H9 (cell line): ENCODE measurements at regions not wholly inside any gene's neighbourhood (a gene's known extent, or its start where the extent isn't known, plus 50 kb on each side); places are given as distances from the start of the nearest gene placed in this dataset.

Experiments
- DNase-seq: peaks from one replicate; pipeline ENCODE4 v3.0.0-alpha.2; 2017
- H2AFZ ChIP-seq: one replicate; pipeline ENCODE4 v1.6.1; 2013; ENCODE audit warnings: mild to moderate bottlenecking, low read length, control low read depth, moderate library complexity
- H2AK5ac ChIP-seq: 2 replicates; pipeline ENCODE4 v1.6.1; 2013; ENCODE audit warnings: low read length, control low read depth, mixed read lengths; ENCODE audit not compliant: insufficient read length
- H2BK120ac ChIP-seq: one replicate; pipeline ENCODE4 v1.6.1; 2013; ENCODE audit warnings: low read depth, mild to moderate bottlenecking, low read length, control low read depth, inconsistent platforms; ENCODE audit not compliant: poor library complexity, severe bottlenecking
- H2BK12ac ChIP-seq: 2 replicates; pipeline ENCODE4 v1.6.1; 2013; ENCODE audit warnings: low read length, control low read depth, mixed read lengths, low read depth; ENCODE audit not compliant: insufficient read length
- H2BK15ac ChIP-seq: 2 replicates; pipeline ENCODE4 v1.6.1; 2013; ENCODE audit warnings: low read depth, low read length, control low read depth
- H2BK20ac ChIP-seq: one replicate; pipeline ENCODE4 v1.6.1; 2013; ENCODE audit warnings: low read depth, mild to moderate bottlenecking, low read length, control low read depth, inconsistent platforms; ENCODE audit not compliant: poor library complexity, severe bottlenecking
- H2BK5ac ChIP-seq: 2 replicates; pipeline ENCODE4 v1.6.1; 2013; ENCODE audit warnings: low read length, control low read depth, mixed read lengths; ENCODE audit not compliant: insufficient read length
- H3K14ac ChIP-seq: 2 replicates; pipeline ENCODE4 v1.6.1; 2013; ENCODE audit warnings: low read length, control low read depth; ENCODE audit not compliant: insufficient read depth
- H3K18ac ChIP-seq: 2 replicates; pipeline ENCODE4 v1.6.1; 2013; ENCODE audit warnings: low read depth, mild to moderate bottlenecking, mixed read lengths, low read length, control low read depth; ENCODE audit not compliant: insufficient read length
- H3K23ac ChIP-seq: 2 replicates; pipeline ENCODE4 v1.6.1; 2013; ENCODE audit warnings: low read length, control low read depth, mixed read lengths, low read depth; ENCODE audit not compliant: insufficient read length
- H3K23me2 ChIP-seq: 2 replicates; pipeline ENCODE4 v1.6.1; 2013; ENCODE audit warnings: low read depth, mild to moderate bottlenecking, mixed read lengths, low read length, control low read depth; ENCODE audit not compliant: insufficient read length, poor library complexity, severe bottlenecking
- H3K27ac ChIP-seq: 2 replicates; pipeline ENCODE4 v1.5.1; 2013; ENCODE audit warnings: low read length, control low read depth, mixed read lengths, low read depth; ENCODE audit not compliant: insufficient read length
- H3K27me3 ChIP-seq: 2 replicates; pipeline ENCODE4 v1.6.1; 2013; ENCODE audit warnings: low read length, control low read depth, inconsistent platforms; ENCODE audit not compliant: insufficient read depth
- H3K4ac ChIP-seq: 2 replicates; pipeline ENCODE4 v1.6.1; 2013; ENCODE audit warnings: low read depth, mild to moderate bottlenecking, control low read depth, inconsistent platforms, low read length, moderate library complexity
- H3K4me1 ChIP-seq: 2 replicates; pipeline ENCODE4 v1.6.1; 2013; ENCODE audit warnings: low read length, control low read depth, inconsistent platforms; ENCODE audit not compliant: insufficient read depth
- H3K4me2 ChIP-seq: 2 replicates; pipeline ENCODE4 v1.6.1; 2013; ENCODE audit warnings: low read length, control low read depth, mixed read lengths; ENCODE audit not compliant: insufficient read length, insufficient read depth
- H3K56ac ChIP-seq: 2 replicates; pipeline ENCODE4 v1.6.1; 2013; ENCODE audit warnings: low read depth, mild to moderate bottlenecking, mixed read lengths, low read length, control low read depth; ENCODE audit not compliant: insufficient read length
- H3K79me1 ChIP-seq: 2 replicates; pipeline ENCODE4 v1.6.1; 2013; ENCODE audit warnings: low read depth, mild to moderate bottlenecking, moderate library complexity, low read length, control low read depth, inconsistent platforms; ENCODE audit not compliant: insufficient read depth, poor library complexity, severe bottlenecking
- H3K79me2 ChIP-seq: 2 replicates; pipeline ENCODE4 v1.6.1; 2013; ENCODE audit warnings: low read length, control low read depth, inconsistent platforms; ENCODE audit not compliant: insufficient read depth
- H3K9ac ChIP-seq: 2 replicates; pipeline ENCODE4 v1.6.1; 2013; ENCODE audit warnings: low read length, control low read depth, mixed read lengths; ENCODE audit not compliant: insufficient read length; ENCODE audit errors: extremely low read depth
- H3K9me3 ChIP-seq: one replicate; pipeline ENCODE4 v1.6.1; 2013; ENCODE audit warnings: low read depth, low read length, inconsistent platforms; ENCODE audit not compliant: control insufficient read depth
- H3T11ph ChIP-seq: one replicate; pipeline ENCODE4 v1.6.1; 2013; ENCODE audit warnings: mild to moderate bottlenecking, low read length, control low read depth, inconsistent platforms
- H4K20me1 ChIP-seq: one replicate; pipeline ENCODE4 v1.6.1; 2013; ENCODE audit not compliant: control insufficient read depth, insufficient read length, insufficient read depth
- H4K5ac ChIP-seq: 2 replicates; pipeline ENCODE4 v1.6.1; 2013; ENCODE audit warnings: low read depth, mild to moderate bottlenecking, mixed read lengths, low read length, control low read depth; ENCODE audit not compliant: insufficient read length
- H4K8ac ChIP-seq: replicated peaks from 2 replicates; pipeline ENCODE4 v1.6.1; 2013; ENCODE audit warnings: low read length, control low read depth, mixed read lengths, low read depth; ENCODE audit not compliant: insufficient read length
- H4K91ac ChIP-seq: 2 replicates; pipeline ENCODE4 v1.6.1; 2013; ENCODE audit warnings: low read depth, mild to moderate bottlenecking, moderate library complexity, mixed read lengths, low read length, control low read depth; ENCODE audit not compliant: insufficient read length
- H3K27ac Mint-ChIP-seq, 3 experiments: 2 replicates in 2 of 3; 3 replicates in 1 of 3; pipeline ENCODE4 v1.8.0; 2020 to 2021; ENCODE audit warnings: mixed read lengths in 3 of 3, mild to moderate bottlenecking in 1 of 3, moderate library complexity in 1 of 3
- H3K27me3 Mint-ChIP-seq: 2 replicates; pipeline ENCODE4 v1.8.0; 2021; ENCODE audit warnings: low read depth, mild to moderate bottlenecking, moderate library complexity, mixed read lengths
- H3K36me3 Mint-ChIP-seq, 3 experiments: 2 replicates in 2 of 3; 3 replicates in 1 of 3; pipeline ENCODE4 v1.8.0; 2020 to 2021; ENCODE audit warnings: low read depth in 3 of 3, mixed read lengths in 3 of 3; ENCODE audit not compliant: insufficient read depth in 1 of 3
- H3K4me1 Mint-ChIP-seq, 2 experiments: 2 replicates each; pipeline ENCODE4 v1.8.0; 2020; ENCODE audit warnings: mixed read lengths in 2 of 2
- H3K4me3 Mint-ChIP-seq, 2 experiments: 2 replicates in 1 of 2; 3 replicates in 1 of 2; pipeline ENCODE4 v1.8.0; 2020 to 2021; ENCODE audit warnings: mild to moderate bottlenecking in 2 of 2, mixed read lengths in 2 of 2, moderate library complexity in 1 of 2
- H3K9me3 Mint-ChIP-seq, 2 experiments: 2 replicates in 1 of 2; 3 replicates in 1 of 2; pipeline ENCODE4 v1.8.0; 2020; ENCODE audit warnings: mild to moderate bottlenecking in 2 of 2, mixed read lengths in 2 of 2, moderate library complexity in 1 of 2
- CTCF ChIP-seq: fragments of 200-600 bp; sonication (generic); conservative IDR thresholded peaks from 3 replicates; pipeline ENCODE4 v1.8.0; 2021; ENCODE audit warnings: antibody characterized with exemption, mild to moderate bottlenecking
- WGBS: extraction: QIAGEN DNeasy Blood & Tissue Kit; methylation state at CpG from one replicate; pipeline ENCODE4 v1.1.7; 2013; ENCODE audit warnings: missing lambda C conversion rate, low lambda C conversion rate, mixed read lengths; ENCODE audit not compliant: insufficient read length; ENCODE audit errors: extremely low coverage; 5-methylcytosine and 5-hydroxymethylcytosine counted together

DNA sequence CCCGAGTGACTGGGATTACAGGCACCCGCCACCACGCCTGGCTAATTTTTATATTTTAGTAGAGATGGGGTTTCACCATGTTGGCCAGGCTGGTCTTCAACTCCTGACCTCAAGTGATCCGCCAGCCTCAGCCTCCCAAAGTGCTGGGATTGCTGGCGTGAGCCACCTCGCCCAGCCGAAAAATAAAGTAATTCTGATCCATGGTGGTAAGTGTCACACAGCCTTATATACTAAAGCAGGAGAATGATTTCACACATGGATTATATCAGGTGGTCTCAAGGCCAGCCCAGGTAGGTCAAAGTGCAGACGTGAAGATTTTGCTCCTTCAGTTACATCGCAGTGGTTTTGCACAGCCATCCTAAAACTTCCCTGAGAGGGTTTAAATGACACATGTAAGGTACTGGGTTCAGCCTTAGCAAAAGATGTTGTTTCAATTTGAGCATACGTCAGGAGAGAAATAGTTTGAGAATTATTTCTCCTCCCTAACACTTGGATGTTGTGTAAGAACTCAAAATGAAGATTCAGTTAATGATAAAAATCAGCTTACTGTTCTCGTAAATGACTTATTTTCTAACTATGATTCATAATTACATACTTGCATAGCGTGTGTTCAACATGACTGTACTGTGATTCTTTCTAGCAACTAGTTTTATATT is 93.0 kb upstream of the SLC39A10 start:
- Mint-ChIP-seq H3K27me3 (no peaks in the 10 kb centered on the region), H3K27ac (no peak overlapping the region), H3K9me3 (peaks cover 5% of the 10 kb centered on the region in 2 experiments; a peak in 2 of 5 replicates), H3K4me1 (peaks cover 10 to 12% of the 10 kb centered on the region in 2 experiments), H3K4me3 (no peak overlapping the region), H3K36me3 (peaks cover 0 to 5% (median 0%) of the 10 kb centered on the region in 3 experiments; a peak in 1 of 7 replicates)
- peaks cover 2% of the 10 kb centered on the region; the same call in 1 of the 2 replicates for H3K4me1 ChIP-seq
- H2BK15ac ChIP-seq, result no peak overlapping the region
- no peak overlapping the region for H3K4me2 ChIP-seq
- no peak for DNase-seq
- no peaks in the 10 kb centered on the region for H3K79me1 ChIP-seq
- H3K9me3 ChIP-seq, result no peaks in the 10 kb centered on the region
- TF ChIP-seq CTCF, result no peak
- no peak overlapping the region for H2BK12ac ChIP-seq
- WGBS, result no CpG with 5 or more reads among the region's 12 CpGs
- H3K27me3 ChIP-seq, result no peaks in the 10 kb centered on the region
- no peak overlapping the region for H3K14ac ChIP-seq
- no peaks in the 10 kb centered on the region for H3K23me2 ChIP-seq
- no peak overlapping the region for H3K27ac ChIP-seq
- no peak overlapping the region for H2BK120ac ChIP-seq
- no peak overlapping the region for H3T11ph ChIP-seq
- H4K91ac ChIP-seq, result no peak overlapping the region
- H3K56ac ChIP-seq, result no peak overlapping the region
- no peak overlapping the region for H2BK20ac ChIP-seq
- H3K23ac ChIP-seq, result no peak overlapping the region
- no peak overlapping the region for H3K9ac ChIP-seq
- H4K20me1 ChIP-seq, result no peaks in the 10 kb centered on the region
- H4K8ac ChIP-seq, result no peak overlapping the region
- H3K4ac ChIP-seq, result no peak overlapping the region
- H3K79me2 ChIP-seq, result no peaks in the 10 kb centered on the region
- H2AK5ac ChIP-seq, result no peak overlapping the region
- no peak overlapping the region for H3K18ac ChIP-seq
- H2AFZ ChIP-seq, result no peak overlapping the region
- no peak overlapping the region for H4K5ac ChIP-seq
- H2BK5ac ChIP-seq, result no peak overlapping the region
